ENCODE measurements at regions not wholly inside any gene's neighbourhood (a gene's known extent, or its start where the extent isn't known, plus 50 kb on each side); places are given as distances from the start of the nearest gene placed in this dataset.

DNA sequence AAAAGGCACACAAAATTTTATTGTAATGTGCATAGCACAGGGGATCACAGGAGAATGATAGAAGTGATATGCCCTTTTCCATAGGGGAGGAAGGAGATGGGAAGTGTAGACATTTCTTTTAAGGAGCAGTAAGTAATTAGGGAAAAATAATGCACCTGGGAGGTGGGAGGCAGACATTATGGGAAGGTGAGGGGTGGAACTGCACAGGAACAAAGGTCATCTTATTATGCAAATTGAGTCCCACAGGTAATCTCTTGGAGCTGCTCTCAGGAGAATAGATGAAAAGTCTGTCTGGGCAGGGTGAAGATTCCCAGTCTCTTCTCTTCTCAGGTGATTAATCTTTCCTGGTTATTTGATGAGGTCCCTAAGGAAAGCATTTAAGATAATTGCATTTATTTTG lies 331.5 kb downstream of the ENC1 start:
- DNase-seq = no peak

DNA sequence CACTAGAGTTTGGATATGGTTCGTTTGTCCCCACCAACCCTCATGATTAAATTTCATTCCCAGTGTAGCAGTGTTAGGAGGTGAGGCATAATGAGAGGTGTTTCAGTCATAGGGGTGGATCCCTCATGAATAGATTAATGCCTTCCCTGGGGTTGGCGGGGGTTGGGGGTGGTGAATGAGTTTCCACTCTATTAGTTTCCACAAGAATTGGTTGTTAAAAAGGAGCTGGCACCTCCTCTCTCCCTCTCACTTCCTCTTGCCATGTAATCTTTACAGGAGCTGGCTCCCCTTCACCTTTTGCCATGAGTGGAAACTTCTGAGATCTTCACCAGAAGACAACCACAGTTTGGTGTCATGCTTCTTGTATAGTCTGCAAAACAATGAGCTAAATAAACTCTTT lies 333.7 kb downstream of the ENC1 start:
- no peak for DNase-seq

DNA sequence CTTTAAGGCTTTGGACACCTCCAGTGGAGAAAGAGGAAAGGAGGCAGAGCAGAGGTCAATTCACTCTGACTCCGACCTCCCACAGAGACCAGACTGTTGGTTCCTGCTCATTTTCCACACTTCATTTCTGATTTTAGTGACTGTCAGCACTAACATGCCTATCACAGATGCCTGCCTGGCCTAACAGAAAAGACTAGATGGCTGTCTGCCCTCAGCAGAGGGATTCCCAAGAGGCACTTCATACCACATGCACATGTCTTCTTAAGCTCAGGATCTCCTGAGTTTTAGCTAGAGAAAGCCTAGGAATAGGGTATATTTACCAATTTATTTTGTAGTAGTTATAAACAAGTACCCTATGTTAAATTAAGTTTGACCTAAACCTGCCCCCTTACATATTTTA lies 336.0 kb downstream of the ENC1 start:
- DNase-seq = no peak

DNA sequence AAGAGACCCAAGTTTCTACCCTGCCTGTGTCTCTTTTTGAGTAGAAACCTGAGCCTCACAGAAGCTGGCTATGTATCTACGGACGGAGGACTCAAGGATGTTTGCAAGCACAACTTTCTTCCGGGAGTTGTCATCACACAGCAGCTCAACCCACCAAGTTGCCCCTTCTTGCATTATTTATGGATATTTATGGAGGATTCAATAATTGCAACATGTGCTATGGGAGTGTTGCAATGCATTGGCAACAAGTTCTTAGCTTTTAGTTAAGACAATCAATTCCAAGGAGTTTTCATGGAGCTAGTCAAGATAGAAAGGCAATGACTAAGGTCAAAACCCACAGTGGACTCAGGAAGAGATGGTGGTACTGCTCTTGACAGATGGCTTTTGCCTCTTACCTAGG lies 336.9 kb downstream of the ENC1 start:
- no peak for DNase-seq

DNA sequence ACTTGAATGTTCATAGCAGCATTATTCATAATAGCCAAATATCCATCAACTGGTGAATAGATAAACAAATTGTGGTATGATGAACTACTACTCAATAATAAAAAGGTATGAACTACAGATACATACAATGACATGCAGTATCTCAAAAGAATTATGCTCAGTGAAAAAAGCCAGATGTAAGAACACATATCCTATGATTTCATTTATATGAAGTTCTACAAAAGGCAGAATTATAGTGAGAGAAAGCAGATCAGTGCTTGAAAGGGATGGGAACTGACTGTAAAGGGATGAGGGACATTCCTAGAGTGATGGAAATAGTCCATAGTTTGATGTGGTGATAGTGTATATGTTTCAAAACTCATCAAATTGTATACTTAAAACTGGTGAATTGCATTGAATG lies 339.0 kb downstream of the ENC1 start:
- DNase-seq = no peak

DNA sequence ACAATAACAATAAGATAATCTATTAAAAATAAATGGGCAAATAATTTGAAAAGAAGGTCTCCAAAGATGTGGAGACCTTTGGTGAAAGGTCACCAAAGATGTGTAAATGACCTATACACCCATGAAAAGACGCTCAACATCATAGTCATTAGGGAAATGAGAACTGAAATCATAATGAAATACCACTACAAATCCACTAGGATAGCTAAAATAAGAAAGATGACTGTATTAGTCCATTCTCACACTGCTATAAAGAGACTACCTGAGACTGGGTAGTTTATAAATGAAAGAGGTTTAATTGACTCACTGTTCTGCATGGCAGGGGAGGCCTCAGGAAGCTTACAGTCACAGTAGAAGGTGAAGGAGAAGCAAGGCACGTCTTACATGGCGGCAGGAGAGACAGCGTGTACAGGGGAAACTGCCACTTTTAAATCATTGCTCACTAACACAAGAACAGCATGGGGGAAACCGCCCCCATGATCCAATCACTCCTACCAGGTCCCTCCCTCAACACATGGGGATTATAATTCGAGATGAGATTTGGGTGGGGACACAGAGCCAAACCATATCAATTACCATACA lies 339.6 kb downstream of the ENC1 start:
- no peak for DNase-seq

DNA sequence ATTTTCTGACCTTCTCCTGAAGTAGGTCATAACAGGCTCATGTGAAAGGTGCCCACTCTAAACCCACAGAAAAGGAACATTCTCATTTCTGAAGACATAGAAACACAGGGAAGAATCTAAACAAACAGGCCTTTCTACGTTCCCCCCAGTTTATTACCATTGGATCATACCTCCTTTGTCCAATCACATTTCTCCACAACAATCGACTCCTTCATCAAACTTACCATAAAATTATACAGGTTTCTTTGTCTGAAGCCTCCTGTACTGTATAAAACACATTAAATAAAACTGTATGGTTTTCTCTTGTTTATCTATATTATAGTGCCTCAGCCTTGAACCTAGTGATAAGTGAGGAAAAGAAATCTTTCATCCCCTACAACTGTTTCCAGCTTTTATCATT lies 340.7 kb downstream of the ENC1 start:
- no peak for DNase-seq

DNA sequence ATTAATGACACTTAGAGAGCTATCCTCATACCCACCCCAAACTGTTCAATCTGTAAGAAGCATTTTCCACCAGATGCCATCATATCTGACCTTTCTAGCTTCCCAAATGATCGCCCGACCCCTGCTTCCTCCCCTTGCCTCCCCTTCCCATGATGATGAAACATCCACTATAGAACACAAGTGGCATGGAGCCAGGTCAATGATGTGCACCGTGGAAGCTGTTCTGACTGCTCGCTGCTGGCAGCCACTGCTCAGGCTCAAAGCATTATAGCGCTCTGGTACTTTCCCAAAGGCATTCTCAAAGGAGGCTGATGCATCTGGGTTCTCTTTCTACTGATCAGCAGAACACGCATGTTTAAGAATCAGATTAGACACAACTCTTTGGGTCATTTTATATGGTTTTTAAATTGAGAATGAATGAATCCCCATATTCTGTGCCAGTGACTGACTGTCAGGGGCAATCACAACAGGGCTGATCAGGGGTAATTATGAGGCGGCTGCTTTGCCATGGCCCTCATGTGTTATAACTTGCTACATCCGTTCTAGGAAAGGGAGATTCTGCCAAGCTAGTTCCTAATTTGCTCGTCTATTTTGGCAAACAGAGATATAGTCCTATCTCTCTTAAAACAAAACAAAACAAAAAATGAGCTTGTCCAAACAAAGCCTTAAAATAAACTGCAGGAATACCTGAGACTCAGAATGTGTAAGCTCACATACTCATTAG lies 343.7 kb downstream of the ENC1 start:
- no peak for DNase-seq

DNA sequence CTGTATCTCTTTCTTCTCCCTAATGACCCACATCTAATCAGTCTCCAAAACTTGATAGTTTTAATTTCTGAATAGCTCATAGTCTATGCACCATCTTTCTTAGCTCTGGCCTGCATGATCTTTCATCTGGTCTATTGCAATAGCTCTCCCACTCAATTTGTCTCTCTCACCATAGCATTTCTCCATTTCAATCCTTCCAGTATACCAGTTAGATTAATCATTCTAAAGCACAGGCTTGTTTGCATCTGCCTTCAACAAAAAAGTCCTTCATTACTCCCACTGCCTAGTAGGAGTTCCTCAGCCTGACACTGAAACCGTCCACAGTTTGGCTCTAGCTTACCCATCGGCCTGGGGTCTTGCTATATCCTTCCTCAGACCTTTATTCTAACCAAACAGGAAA lies 344.9 kb downstream of the ENC1 start:
- DNase-seq = no peak

DNA sequence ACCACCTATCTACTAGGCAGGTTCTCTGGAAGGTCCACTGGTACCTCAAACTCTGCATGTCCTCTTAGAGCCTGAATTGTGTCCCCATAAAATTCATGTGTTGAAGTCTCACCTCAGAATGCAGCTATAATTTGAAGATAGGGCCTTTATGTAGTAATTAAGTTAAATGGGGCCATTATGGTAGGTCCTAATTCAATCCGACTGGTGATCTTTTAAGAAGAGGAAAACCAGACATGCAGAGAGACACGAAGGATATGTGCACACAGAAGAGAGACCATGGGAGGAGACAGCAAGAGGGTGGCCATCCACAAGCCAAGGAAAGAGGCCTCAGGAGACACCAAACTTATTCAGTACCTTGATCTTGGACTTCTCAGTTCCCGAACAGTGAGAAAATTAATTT lies 345.4 kb downstream of the ENC1 start:
- DNase-seq = no peak

DNA sequence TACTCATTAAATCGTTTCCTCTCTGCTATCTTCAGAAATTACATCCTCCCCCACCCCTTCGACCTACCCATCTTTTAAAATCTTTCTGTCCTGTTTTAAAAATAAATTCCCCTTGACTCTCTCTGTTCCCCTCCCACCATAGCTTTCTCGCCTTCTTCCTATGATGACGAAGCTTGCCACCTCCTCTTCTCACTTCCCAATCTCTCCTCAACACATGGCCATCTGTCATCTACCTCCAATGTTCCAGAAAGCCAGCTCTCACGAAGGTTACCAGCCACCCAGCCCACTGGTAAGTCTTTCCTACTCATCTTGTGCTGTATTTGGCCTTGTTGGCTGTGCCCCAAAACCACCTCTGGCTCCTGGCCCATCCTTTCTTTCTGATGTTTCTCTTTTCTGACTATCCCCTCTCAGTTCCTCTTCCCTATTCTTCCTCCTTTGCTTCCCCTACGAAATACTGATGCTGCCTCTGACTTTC lies 346.3 kb downstream of the ENC1 start:
- no peak for DNase-seq

DNA sequence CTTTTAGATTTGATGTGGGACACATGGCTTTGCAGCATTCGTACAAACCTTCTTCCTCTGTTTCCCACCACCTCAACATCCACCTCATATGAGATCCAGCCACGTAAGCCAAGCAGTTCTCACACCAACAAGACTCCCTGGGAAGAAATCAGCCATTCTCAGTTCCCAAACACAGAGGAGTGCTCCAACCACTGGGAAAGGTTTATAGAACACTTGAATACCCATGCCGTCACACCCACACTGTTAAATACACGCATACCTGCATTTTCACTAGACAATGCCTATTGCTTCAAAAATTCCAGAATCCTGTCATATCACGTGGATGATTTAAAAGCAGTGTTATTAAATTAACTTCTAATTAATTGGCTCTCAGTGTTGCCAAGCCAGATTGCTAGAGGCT lies 347.3 kb downstream of the ENC1 start:
- no peak for DNase-seq

DNA sequence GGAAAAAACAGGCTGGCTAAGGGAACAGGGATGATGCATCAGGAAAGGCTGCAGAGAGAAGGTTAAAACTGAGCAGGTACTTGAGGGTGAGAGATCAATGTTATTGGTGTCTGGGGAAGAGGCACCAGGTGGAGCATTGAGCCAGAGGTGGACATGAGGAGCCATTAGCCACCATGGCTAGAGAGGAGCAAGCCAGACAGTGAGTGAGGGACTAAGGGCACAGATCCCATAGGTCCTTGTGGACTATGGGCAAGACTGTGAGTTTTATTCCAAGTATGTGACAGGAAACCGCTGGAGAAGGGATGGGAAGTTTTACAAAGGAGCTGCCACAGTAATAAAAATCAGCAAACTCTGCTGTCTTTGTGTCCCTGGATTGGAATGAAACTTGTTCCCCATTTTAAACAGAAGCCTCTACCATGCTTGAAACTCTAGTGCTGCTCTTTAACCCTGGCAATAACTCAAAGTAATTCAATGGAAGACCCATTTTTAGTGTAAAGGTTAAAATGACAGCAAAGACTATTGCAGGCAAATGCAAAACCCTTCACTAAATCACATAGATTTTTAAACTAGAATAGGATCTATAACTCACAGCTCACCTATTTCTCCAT lies 349.8 kb downstream of the ENC1 start:
- no peak for DNase-seq

DNA sequence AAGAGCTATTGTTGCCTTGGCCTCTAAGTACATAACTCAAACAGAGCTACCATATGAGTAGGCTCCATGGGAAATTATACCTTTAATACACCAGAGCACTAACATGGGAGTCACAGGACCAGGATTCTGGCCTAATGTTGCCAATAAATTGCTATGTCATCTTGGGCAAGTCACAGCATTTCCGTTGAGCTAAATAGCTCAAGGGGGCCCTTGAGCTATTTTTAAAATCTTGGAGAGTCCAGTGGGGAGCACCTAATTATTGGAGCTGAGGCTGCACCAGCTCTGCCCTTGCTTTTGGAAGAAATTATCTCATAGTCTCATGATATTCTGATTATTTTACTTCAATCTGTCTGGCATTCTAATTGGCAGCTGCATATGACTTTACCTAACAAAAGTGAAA lies 350.8 kb downstream of the ENC1 start:
- DNase-seq = no peak

DNA sequence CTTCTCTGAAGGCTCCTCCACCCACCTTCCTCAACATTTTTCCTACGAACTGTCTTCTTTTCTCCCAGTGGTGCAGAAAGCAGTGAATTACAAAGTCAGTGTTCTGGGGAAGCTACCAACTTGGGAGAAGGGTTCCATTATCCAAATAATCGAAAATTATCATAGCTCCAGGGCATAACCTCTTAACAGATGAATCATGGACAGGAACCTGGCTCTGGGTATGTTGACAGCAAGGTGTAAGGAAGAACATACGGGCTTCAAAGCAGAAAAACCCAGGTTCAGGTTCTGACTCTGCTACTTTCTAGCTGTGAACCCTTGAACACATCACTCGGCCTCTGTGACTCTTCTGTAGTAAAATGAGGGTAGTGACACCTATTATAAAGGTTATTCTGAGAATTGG lies 351.3 kb downstream of the ENC1 start:
- no peak for DNase-seq

DNA sequence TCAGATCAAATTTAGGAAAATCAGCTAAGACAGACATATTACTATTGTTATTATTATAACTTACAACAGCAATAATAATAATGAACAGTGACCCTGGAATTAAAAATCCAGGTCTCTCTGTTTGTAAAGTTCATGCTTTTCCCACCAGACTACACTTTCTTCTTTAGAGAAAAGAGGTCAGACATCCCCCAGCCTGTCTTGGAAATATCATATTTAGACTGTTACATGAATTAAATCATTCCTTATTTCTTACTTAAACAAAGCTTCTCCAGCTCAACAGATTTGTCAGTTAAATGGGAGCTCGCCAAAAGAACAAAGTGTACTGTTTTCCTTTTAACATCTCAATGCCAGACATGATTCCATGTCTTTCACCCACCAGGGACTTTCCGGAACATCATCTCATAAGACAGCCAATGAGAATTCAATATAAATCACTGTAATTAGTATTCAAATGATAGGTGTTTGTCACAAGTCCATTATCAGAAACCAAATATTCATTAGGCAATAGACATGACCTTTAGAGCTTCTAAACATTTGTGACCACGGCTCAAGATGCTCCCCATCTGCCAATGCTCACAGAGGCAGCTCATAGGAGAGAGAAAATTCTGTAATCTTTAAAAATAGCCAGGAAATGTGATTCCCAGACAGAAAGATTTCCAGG lies 351.9 kb downstream of the ENC1 start:
- no peak for DNase-seq

DNA sequence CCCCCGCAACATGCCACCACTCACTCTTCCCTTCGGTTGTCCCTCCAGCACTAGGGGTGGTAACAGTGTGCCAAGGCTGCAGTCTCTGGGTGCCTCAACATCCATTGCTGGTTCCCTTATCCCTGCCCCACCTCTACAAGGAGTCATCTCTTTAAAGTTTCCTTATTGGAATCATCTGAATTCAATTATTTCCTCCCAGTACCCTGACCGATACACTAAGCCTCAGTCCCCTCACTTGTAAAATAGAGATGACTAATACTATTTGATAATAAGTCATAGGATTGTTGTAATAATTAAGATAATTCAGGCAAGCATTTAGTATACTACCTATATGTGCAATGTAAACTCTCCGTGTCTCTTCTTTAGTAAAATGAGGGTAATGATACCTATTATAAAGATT lies 352.5 kb downstream of the ENC1 start:
- DNase-seq = no peak

DNA sequence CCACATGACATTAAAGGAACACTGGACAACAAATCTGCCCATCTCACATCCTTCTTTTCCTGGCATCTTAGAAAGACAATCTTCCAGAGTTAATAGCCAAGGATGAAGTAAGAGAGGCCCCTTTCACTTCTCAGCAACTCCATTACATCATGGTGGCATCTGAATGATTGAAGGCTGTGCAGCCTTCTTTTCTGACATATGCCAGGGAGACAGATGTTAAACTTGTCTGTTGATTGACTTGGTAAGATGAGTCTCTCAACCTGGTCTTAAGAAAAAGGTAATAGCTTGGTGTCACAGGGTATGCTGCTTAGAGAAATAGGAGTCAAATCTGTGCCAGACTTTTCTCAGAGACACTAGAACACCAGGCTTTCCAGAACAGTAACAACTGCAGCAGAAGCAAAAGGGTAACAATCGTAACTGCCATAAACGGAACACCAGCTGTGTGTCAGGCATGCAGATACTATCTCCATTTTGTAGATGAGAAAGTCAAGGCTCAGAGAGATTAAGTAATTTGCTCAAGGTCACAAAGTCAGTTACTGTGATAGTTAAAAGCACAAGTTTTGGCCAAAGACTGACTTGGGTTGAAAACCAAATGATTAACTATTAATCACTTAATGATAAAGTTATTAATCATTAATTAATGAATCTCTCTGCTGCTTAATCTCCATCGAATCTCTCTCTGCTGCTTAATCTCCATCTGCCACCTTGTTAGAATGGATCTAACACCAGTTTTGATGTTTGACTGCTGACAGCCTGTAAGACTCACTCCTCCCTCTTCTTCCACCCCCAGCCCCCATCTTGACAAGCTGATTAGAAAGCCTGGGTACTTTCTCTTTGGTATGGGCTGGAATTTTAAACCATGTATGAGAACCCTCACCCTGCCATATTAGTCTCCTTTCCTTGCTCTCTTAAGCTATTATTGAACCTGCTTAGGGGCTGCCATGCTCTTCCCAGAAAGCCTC lies 353.5 kb downstream of the ENC1 start:
- no peak for DNase-seq

DNA sequence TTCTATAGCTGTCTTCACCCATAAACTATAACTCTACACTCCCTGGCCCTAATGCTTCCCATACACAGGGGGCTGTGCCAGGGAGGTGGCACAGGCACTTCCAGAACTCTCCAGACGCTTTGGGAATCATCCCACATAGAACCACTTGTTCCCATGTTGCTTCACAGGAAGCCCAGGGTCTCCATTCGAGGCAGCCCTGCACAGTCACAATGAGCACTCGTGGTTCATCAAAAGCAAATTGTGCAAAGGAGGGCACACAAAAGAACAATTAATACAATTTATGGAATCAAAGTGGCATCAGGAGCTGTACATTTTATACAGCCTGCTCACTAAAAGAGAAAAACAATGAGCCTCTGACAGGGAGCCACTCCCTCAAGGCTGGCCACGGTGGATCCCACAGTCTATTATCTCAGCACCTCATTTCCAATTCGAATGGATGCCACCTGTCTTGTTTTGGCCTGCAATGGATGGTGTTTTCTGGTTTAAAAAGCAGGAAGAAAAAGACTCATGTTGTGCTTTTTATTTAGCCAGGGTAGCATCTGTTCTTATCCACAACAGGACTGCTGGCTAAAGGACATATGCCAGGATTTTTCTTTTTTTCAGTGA lies 354.8 kb downstream of the ENC1 start:
- no peak for DNase-seq

DNA sequence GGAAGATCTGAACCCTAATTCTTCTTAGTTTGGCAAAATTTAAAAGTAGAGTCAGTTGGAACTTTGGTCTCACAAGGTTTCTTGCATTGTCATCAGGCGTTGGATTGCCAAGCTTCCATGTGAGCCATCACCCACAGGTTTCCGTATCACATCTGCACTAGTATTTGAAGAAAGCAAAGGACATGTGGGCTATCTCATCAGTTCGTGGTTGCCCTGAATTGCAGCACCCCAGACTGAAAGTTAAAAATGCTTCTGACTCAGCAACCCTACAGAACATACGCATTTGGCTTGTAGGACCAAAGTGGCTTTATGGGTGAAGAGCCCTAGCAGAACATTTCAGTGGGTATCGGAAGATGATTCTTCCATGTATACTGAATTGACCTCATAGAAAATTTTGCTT lies 358.0 kb downstream of the ENC1 start:
- no peak for DNase-seq

DNA sequence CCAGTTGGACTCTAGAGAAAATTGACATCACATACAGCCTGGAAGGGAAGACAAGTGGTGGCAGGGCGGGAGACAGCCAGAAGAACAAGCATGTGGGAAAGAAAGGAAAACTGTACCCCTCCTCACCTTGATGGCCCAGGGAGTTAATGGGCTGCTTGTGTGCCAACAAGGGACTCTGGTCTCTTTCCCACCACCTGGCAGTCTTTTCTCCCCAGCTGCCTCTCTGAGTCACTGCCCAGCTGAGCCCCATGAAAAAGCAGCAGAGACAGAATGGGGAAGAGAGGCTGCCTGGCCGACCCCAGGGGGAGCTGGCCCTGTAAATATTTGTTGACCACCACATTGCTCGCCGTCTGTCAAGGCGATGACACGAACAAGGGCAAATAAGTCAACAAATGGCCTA lies 359.4 kb downstream of the ENC1 start:
- no peak for DNase-seq

DNA sequence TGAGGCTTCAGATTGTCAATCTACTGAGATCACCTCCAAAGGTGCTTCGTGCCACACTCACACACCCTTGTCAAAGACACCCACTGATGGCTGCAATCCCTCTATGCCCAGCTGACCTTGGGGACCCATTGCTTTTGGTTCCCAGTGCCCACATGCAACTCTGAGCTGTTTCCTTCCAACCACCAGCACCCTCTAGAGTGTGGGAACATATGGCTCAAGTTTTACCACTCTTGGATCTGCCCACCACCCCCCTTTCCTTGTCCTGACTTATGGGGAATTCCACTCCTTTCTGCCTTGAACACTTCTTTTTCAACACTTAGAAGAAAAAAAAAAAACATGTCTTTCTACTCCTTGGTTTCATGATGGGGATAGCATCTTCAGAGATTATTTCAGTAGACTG lies 360.2 kb downstream of the ENC1 start:
- DNase-seq = no peak

Measured in SW 1271 (cell line).